Thoracic aorta (tissue), 2 donors: ENCODE measurements at regions not wholly inside any gene's neighbourhood (a gene's known extent, or its start where the extent isn't known, plus 50 kb on each side); places are given as distances from the start of the nearest gene placed in this dataset.

Source experiments
- ATAC-seq: fragments of 150-250 bp; one replicate; pipeline ENCODE4 v1.8.0; 2017; ENCODE audit warnings: low read depth; ENCODE audit not compliant: insufficient number of reproducible peaks, low FRiP score
- DNase-seq: peaks from one replicate; pipeline ENCODE4 v3.0.0-alpha.2; 2020; ENCODE audit warnings: low spot score
- H3K27ac ChIP-seq, 2 donors: fragments of 200-600 bp; sonication (generic); 1 replicate in 1 of 2; 2 replicates in 1 of 2; pipeline ENCODE4 v1.5.1; 2016; ENCODE audit warnings: mild to moderate bottlenecking in 2 of 2, moderate library complexity in 2 of 2
- H3K27me3 ChIP-seq: fragments of 200-600 bp; sonication (generic); replicated peaks from 2 replicates; pipeline ENCODE4 v1.6.0; 2016; ENCODE audit warnings: mild to moderate bottlenecking; ENCODE audit not compliant: insufficient read depth
- H3K36me3 ChIP-seq: fragments of 200-600 bp; sonication (generic); one replicate; pipeline ENCODE4 v1.5.1; 2016
- H3K4me1 ChIP-seq, 2 donors: fragments of 200-600 bp; sonication (generic); 1 replicate in 1 of 2; 2 replicates in 1 of 2; pipeline versions ENCODE4 v1.5.1 to v1.6.0; 2016; ENCODE audit warnings: low read depth in 2 of 2, mild to moderate bottlenecking in 1 of 2; ENCODE audit not compliant: control insufficient read depth in 1 of 2
- H3K4me3 ChIP-seq: fragments of 200-600 bp; sonication (generic); 2 replicates; pipeline ENCODE4 v1.5.1; 2016; ENCODE audit warnings: mild to moderate bottlenecking
- H3K9me3 ChIP-seq: fragments of 200-600 bp; sonication (generic); 2 replicates; pipeline ENCODE4 v1.5.1; 2016
- CTCF ChIP-seq: fragments of 200-600 bp; sonication (generic); IDR thresholded peaks from one replicate; pipeline ENCODE4 v1.5.1; 2019; ENCODE audit warnings: antibody characterized with exemption

GRCh38 chr17:36837939-36838272 is 99.4 kb upstream of the LHX1 start:
- H3K36me3 ChIP-seq = no peaks in the 10 kb centered on the region
- H3K27me3 ChIP-seq = no peaks in the 10 kb centered on the region
- no peaks in the 10 kb centered on the region for H3K9me3 ChIP-seq
- ATAC-seq (no peak), DNase-seq (no peak)
- TF ChIP-seq CTCF = no peak
- H3K4me1 ChIP-seq = no peaks in the 10 kb centered on the region
- no peak overlapping the region for H3K27ac ChIP-seq
- no peak overlapping the region for H3K4me3 ChIP-seq

GRCh38 chr17:36839256-36839655 is 98.0 kb upstream of the LHX1 start:
- Histone ChIP-seq H3K4me1 (no peaks in the 10 kb centered on the region), H3K36me3 (no peaks in the 10 kb centered on the region), H3K27me3 (no peaks in the 10 kb centered on the region), H3K27ac (no peak overlapping the region), H3K4me3 (no peak overlapping the region), H3K9me3 (no peaks in the 10 kb centered on the region)
- TF ChIP-seq CTCF = no peak
- DNase-seq (no peak), ATAC-seq (no peak)

- TF ChIP-seq CTCF = no peak
- no peak for ATAC-seq
Measured at GRCh38 chr17:36840796-36841195, 96.5 kb upstream of the LHX1 start.

GRCh38 chr17:36842231-36842819 is 95.0 kb upstream of the LHX1 start:
- H3K27me3 ChIP-seq = no peaks in the 10 kb centered on the region
- no peak overlapping the region for H3K4me3 ChIP-seq
- H3K27ac ChIP-seq = no peak overlapping the region
- no peaks in the 10 kb centered on the region for H3K9me3 ChIP-seq
- DNase-seq (no peak), ATAC-seq (no peak)
- H3K4me1 ChIP-seq = no peaks in the 10 kb centered on the region
- H3K36me3 ChIP-seq = no peaks in the 10 kb centered on the region
- no peak for TF ChIP-seq CTCF

More at GRCh38 chr17:36840796-36841195, 96.5 kb upstream of the LHX1 start:
- Histone ChIP-seq H3K27me3 (no peaks in the 10 kb centered on the region), H3K27ac (no peak overlapping the region), H3K4me1 (no peaks in the 10 kb centered on the region), H3K9me3 (no peaks in the 10 kb centered on the region), H3K36me3 (no peaks in the 10 kb centered on the region), H3K4me3 (no peak overlapping the region)
- DNase-seq = no peak

GRCh38 chr17:36842963-36843558 is 94.2 kb upstream of the LHX1 start:
- ATAC-seq (no peak), DNase-seq (no peak)
- no peaks in the 10 kb centered on the region for H3K27me3 ChIP-seq
- H3K36me3 ChIP-seq = no peaks in the 10 kb centered on the region
- H3K27ac ChIP-seq = no peak overlapping the region
- H3K9me3 ChIP-seq = no peaks in the 10 kb centered on the region
- no peak for TF ChIP-seq CTCF
- H3K4me3 ChIP-seq = no peak overlapping the region
- no peaks in the 10 kb centered on the region for H3K4me1 ChIP-seq
